Right renal cortex interstitium (tissue), 3 donors: ENCODE measurements at regions not wholly inside any gene's neighbourhood (a gene's known extent, or its start where the extent isn't known, plus 50 kb on each side); places are given as distances from the start of the nearest gene placed in this dataset.
"Not testable (repeated sequence)": the region's sequence is repeated elsewhere in the genome, so short reads cannot be mapped to it uniquely, and the experiment has no call there.

ENCODE experiments used
- DNase-seq, 3 donors: peaks; one replicate each; pipeline ENCODE4 v3.0.0-alpha.2; 2013; ENCODE audit warnings: low read depth in 3 of 3, low spot score in 2 of 3

DNA sequence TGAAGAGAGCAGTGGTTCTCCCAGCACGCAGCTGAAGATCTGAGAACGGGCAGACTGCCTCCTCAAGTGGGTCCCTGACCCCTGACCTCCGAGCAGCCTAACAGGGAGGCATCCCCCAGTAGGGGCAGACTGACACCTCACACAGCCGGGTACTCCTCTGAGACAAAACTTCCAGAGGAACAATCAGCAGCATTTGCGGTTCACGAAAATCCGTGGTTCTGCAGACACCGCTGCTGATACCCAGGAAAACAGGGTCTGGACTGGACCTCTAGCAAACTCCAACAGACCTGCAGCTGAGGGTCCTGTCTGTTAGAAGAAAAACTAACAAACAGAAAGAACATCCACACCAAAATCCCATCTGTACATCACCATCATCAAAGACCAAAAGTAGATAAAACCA lies 68.4 kb upstream of the CCT8L2 start:
- DNase-seq = not testable (repeated sequence)

DNA sequence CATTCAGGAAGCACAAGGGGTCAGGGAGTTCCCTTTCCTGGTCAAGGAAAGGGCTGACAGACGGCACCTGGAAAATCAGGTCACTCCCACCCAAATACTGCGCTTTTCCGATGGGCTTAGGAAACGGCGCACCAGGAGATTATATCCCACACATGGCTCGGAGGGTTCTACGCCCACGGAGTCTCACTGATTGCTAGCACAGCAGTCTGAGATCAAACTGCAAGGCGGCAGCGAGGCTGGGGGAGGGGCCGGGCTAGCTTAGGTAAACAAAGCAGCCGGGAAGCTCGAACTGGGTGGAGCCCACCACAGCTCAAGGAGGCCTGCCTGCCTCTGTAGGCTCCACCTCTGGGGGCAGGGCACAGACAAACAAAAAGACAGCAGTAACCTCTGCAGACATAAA lies 68.0 kb upstream of the CCT8L2 start:
- DNase-seq = not testable (repeated sequence)

DNA sequence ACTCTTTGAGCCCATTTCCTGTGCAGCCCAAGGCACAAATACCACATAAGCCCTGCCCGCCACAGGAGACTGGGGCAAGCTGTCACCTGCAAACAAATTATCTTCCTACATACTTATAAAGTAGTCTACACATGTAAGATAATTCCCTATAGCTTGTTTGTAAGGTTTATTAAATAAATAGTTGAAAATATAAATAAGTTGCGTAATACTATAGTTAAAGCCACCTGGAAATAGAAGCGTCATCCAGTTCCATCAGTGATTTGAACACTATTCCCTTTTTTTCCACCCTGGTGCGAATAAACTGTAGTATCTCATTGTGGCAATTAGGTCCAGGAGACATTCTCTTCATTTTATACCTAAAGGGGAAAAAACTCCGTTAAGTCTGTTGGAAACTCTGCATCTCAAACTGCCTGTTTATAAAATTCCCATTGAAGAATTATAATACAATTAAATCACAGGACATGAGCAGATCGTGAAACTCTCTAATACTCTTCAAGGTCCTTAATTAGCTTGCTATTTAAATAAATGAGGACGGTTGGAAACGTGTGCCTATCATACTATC lies 66.7 kb upstream of the CCT8L2 start:
- DNase-seq = not testable (repeated sequence)

DNA sequence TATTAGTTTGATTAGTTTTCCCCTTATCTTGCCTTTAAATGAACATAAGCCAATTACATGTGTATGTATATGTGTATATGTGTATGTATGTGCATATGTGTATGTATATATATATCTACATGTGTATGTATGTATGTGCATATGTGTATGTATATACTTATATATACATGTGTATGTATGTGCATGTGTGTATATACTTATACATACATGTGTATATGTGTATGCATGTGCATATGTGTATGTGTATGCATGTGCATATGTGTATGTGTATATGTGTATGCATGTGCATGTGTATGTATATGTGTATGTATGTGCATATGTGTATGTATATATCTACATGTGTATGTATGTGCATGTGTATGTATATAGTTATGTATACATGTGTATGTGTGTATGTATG lies 65.5 kb upstream of the CCT8L2 start:
- no peak for DNase-seq

DNA sequence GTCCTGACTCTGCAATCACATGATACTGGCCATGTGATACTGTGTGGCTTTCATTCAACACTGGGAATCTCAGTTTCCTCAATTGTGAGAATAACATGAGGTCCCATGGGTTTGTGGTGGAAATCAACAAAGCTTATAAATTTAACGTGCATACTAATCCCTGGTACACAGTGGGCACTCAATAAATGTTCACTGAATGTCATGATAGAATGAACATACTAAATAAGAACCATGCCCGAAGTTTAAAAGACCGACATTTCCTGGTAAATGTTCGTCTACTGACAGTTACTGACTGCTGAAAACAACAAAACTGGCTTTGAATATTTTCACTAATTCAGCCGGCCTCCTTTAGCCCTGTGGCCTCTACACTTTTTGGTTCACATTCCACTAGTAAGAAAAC lies 62.3 kb upstream of the CCT8L2 start:
- no peak for DNase-seq

DNA sequence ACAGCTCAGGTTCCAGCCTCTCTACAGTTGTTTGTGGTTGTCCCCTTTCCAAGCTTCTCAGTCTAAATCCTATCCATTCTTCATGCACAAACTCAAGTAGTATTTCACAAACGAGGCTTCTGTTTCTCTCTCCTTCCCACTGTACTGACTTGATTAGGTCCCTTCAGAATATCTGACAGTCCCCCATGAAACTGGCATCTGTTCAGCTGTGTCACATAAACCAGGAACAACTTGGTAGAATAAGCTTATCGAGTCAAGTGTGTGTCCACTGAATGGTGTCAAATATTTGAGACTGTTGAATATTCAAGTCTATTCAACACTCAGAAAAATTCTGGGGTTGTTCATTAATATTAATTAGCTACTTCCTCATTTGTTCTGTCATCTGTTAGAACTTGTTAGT lies 61.7 kb upstream of the CCT8L2 start:
- not testable (repeated sequence) for DNase-seq

DNA sequence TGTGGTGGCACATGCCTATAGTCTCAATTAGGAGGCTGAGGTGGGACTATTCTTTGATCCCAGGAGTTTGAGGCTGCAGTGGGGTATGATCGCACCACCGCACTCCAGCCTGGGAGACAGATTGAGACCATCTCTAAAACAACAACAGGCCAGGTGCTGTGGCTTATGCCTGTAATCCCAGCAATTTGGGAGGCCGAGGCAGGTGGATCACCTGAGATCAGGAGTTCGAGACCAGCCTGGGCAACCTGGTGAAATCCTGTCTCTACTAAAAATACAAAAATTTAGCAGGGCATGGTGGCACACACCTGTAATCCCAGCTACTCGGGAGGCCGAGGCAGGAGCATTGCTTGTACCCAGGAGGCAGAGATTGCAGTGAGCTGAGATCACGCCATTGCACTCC lies 60.6 kb upstream of the CCT8L2 start:
- not testable (repeated sequence) for DNase-seq

DNA sequence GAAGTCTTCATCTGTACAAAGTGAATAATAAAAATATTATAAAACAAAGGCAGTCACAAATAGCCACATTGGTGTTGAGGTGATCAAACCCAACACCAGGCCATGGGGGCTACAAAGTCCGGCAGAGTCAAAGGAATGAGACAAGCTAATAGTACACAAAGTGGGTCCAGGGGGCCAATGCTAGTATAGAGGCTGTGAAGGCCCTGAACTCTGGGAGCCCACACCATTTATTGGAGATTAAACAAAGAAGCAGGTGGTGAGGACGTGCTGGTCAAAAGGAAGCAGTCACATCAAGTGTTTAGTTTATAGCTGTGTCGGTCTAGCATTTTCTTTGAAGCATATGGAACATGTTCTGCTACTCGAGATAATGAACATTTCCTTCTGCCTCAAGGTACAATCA lies 58.6 kb upstream of the CCT8L2 start:
- no peak for DNase-seq
